T-helper 17 cell (primary cell): ENCODE measurements at regions not wholly inside any gene's neighbourhood (a gene's known extent, or its start where the extent isn't known, plus 50 kb on each side); places are given as distances from the start of the nearest gene placed in this dataset.

Source experiments
- ATAC-seq: fragments of 150-1000 bp; cut with Tn5 transposase; 2 replicates; pipeline ENCODE4 v1.10.0; 2021; ENCODE audit warnings: mild to moderate bottlenecking, moderate library complexity
- DNase-seq, 3 donors: peaks; one replicate each; pipeline versions ENCODE4 v3.0.0 to v3.0.0-alpha.2; 2020 to 2021
- H3K9me3 ChIP-seq: one replicate; pipeline ENCODE4 v1.7.0; 2013; ENCODE audit warnings: low read length, mild to moderate bottlenecking; ENCODE audit not compliant: control insufficient read depth, poor library complexity, severe bottlenecking
- H3K27ac Mint-ChIP-seq: one replicate; pipeline ENCODE4 v1.8.0; 2022; ENCODE audit warnings: mild to moderate bottlenecking, moderate library complexity, mixed read lengths
- H3K27me3 Mint-ChIP-seq: one replicate; pipeline ENCODE4 v1.8.0; 2022; ENCODE audit warnings: mixed read lengths
- H3K36me3 Mint-ChIP-seq: one replicate; pipeline ENCODE4 v1.8.0; 2022; ENCODE audit warnings: low read depth, mixed read lengths
- H3K4me1 Mint-ChIP-seq: one replicate; pipeline ENCODE4 v1.8.0; 2022; ENCODE audit warnings: mild to moderate bottlenecking, mixed read lengths
- H3K4me3 Mint-ChIP-seq: one replicate; pipeline ENCODE4 v1.8.0; 2022; ENCODE audit warnings: mild to moderate bottlenecking, moderate library complexity, mixed read lengths

- Mint-ChIP-seq H3K4me1 (no peaks in the 10 kb centered on the region), H3K27ac (no peak overlapping the region), H3K27me3 (no peaks in the 10 kb centered on the region), H3K36me3 (no peaks in the 10 kb centered on the region), H3K4me3 (no peak overlapping the region)
- H3K9me3 ChIP-seq: no peaks in the 10 kb centered on the region
- DNase-seq (no peak), ATAC-seq (no peak)
Measured at GRCh38 chr1:191541758-191542157, 616.5 kb upstream of the RGS18 start.

- no peaks in the 10 kb centered on the region for H3K9me3 ChIP-seq
- Mint-ChIP-seq H3K4me1 (no peaks in the 10 kb centered on the region), H3K4me3 (no peak overlapping the region)
Measured at GRCh38 chr1:191542444-191542843, 615.8 kb upstream of the RGS18 start.

GRCh38 chr1:191546803-191547202 lies 611.5 kb upstream of the RGS18 start:
- no peak for DNase-seq
- no peak for ATAC-seq
- no peaks in the 10 kb centered on the region for H3K9me3 ChIP-seq
- H3K27ac Mint-ChIP-seq: no peak overlapping the region
- H3K4me1 Mint-ChIP-seq: no peaks in the 10 kb centered on the region
- H3K4me3 Mint-ChIP-seq: no peak overlapping the region
- no peaks in the 10 kb centered on the region for H3K36me3 Mint-ChIP-seq
- H3K27me3 Mint-ChIP-seq: no peaks in the 10 kb centered on the region

More at GRCh38 chr1:191542444-191542843, 615.8 kb upstream of the RGS18 start:
- ATAC-seq (no peak), DNase-seq (no peak)
- Mint-ChIP-seq H3K36me3 (no peaks in the 10 kb centered on the region), H3K27ac (no peak overlapping the region), H3K27me3 (no peaks in the 10 kb centered on the region)

- Mint-ChIP-seq H3K4me3 (no peak overlapping the region), H3K27me3 (no peaks in the 10 kb centered on the region), H3K36me3 (no peaks in the 10 kb centered on the region), H3K27ac (no peak overlapping the region), H3K4me1 (no peaks in the 10 kb centered on the region)
- ATAC-seq: no peak
- no peak for DNase-seq
- H3K9me3 ChIP-seq: no peaks in the 10 kb centered on the region
Measured at GRCh38 chr1:191551019-191551418, 607.2 kb upstream of the RGS18 start.

- no peaks in the 10 kb centered on the region for H3K27me3 Mint-ChIP-seq
- H3K4me3 Mint-ChIP-seq: no peak overlapping the region
Measured at GRCh38 chr1:191558379-191558778, 599.9 kb upstream of the RGS18 start.

GRCh38 chr1:191561276-191561675 lies 597.0 kb upstream of the RGS18 start:
- no peaks in the 10 kb centered on the region for H3K36me3 Mint-ChIP-seq
- H3K4me1 Mint-ChIP-seq: no peaks in the 10 kb centered on the region
- H3K9me3 ChIP-seq: no peaks in the 10 kb centered on the region
- no peaks in the 10 kb centered on the region for H3K27me3 Mint-ChIP-seq
- H3K27ac Mint-ChIP-seq: no peak overlapping the region
- DNase-seq (no peak), ATAC-seq (no peak)
- H3K4me3 Mint-ChIP-seq: no peak overlapping the region

More at GRCh38 chr1:191558379-191558778, 599.9 kb upstream of the RGS18 start:
- Mint-ChIP-seq H3K36me3 (no peaks in the 10 kb centered on the region), H3K27ac (no peak overlapping the region), H3K4me1 (no peaks in the 10 kb centered on the region)
- DNase-seq (no peak), ATAC-seq (no peak)
- H3K9me3 ChIP-seq: no peaks in the 10 kb centered on the region

- H3K9me3 ChIP-seq: no peaks in the 10 kb centered on the region
- no peaks in the 10 kb centered on the region for H3K36me3 Mint-ChIP-seq
- no peak overlapping the region for H3K27ac Mint-ChIP-seq
- ATAC-seq (no peak), DNase-seq (no peak)
- no peaks in the 10 kb centered on the region for H3K4me1 Mint-ChIP-seq
- H3K27me3 Mint-ChIP-seq: no peaks in the 10 kb centered on the region
- no peak overlapping the region for H3K4me3 Mint-ChIP-seq
Measured at GRCh38 chr1:191564275-191564674, 594.0 kb upstream of the RGS18 start.

GRCh38 chr1:191572479-191572878 lies 585.8 kb upstream of the RGS18 start:
- Mint-ChIP-seq H3K27ac (no peak overlapping the region), H3K27me3 (no peaks in the 10 kb centered on the region), H3K36me3 (no peaks in the 10 kb centered on the region), H3K4me1 (no peaks in the 10 kb centered on the region), H3K4me3 (no peak overlapping the region)
- DNase-seq: no peak
- no peaks in the 10 kb centered on the region for H3K9me3 ChIP-seq
- no peak for ATAC-seq

- H3K27me3 Mint-ChIP-seq: no peaks in the 10 kb centered on the region
- no peaks in the 10 kb centered on the region for H3K36me3 Mint-ChIP-seq
- no peak overlapping the region for H3K4me3 Mint-ChIP-seq
- no peak overlapping the region for H3K27ac Mint-ChIP-seq
- no peak for ATAC-seq
- DNase-seq: no peak
- no peaks in the 10 kb centered on the region for H3K9me3 ChIP-seq
- H3K4me1 Mint-ChIP-seq: no peaks in the 10 kb centered on the region
Measured at GRCh38 chr1:191575180-191575579, 583.1 kb upstream of the RGS18 start.

- DNase-seq (no peak), ATAC-seq (no peak)
- no peaks in the 10 kb centered on the region for H3K4me1 Mint-ChIP-seq
- no peaks in the 10 kb centered on the region for H3K9me3 ChIP-seq
- H3K27me3 Mint-ChIP-seq: no peaks in the 10 kb centered on the region
- H3K4me3 Mint-ChIP-seq: no peak overlapping the region
- no peaks in the 10 kb centered on the region for H3K36me3 Mint-ChIP-seq
- no peak overlapping the region for H3K27ac Mint-ChIP-seq
Measured at GRCh38 chr1:191575746-191576145, 582.5 kb upstream of the RGS18 start.

GRCh38 chr1:191577213-191577612 lies 581.0 kb upstream of the RGS18 start:
- Mint-ChIP-seq H3K4me1 (no peaks in the 10 kb centered on the region), H3K27me3 (no peaks in the 10 kb centered on the region), H3K36me3 (no peaks in the 10 kb centered on the region), H3K27ac (no peak overlapping the region), H3K4me3 (no peak overlapping the region)
- ATAC-seq (no peak), DNase-seq (no peak)
- H3K9me3 ChIP-seq: no peaks in the 10 kb centered on the region

GRCh38 chr1:191578281-191578680 lies 580.0 kb upstream of the RGS18 start:
- ATAC-seq (no peak), DNase-seq (no peak)
- H3K4me1 Mint-ChIP-seq: no peaks in the 10 kb centered on the region
- H3K27ac Mint-ChIP-seq: no peak overlapping the region
- H3K36me3 Mint-ChIP-seq: no peaks in the 10 kb centered on the region
- no peaks in the 10 kb centered on the region for H3K27me3 Mint-ChIP-seq
- no peaks in the 10 kb centered on the region for H3K9me3 ChIP-seq
- no peak overlapping the region for H3K4me3 Mint-ChIP-seq

GRCh38 chr1:191579019-191579418 lies 579.2 kb upstream of the RGS18 start:
- H3K36me3 Mint-ChIP-seq: no peaks in the 10 kb centered on the region
- no peak for DNase-seq
- no peaks in the 10 kb centered on the region for H3K4me1 Mint-ChIP-seq
- no peaks in the 10 kb centered on the region for H3K27me3 Mint-ChIP-seq
- H3K27ac Mint-ChIP-seq: no peak overlapping the region
- ATAC-seq: no peak
- H3K9me3 ChIP-seq: no peaks in the 10 kb centered on the region
- H3K4me3 Mint-ChIP-seq: no peak overlapping the region

- H3K9me3 ChIP-seq: no peaks in the 10 kb centered on the region
- Mint-ChIP-seq H3K4me3 (no peak overlapping the region), H3K27me3 (no peaks in the 10 kb centered on the region), H3K36me3 (no peaks in the 10 kb centered on the region), H3K4me1 (no peaks in the 10 kb centered on the region), H3K27ac (no peak overlapping the region)
- DNase-seq: no peak
- no peak for ATAC-seq
Measured at GRCh38 chr1:191582169-191582568, 576.1 kb upstream of the RGS18 start.

GRCh38 chr1:191585095-191585494 lies 573.2 kb upstream of the RGS18 start:
- ATAC-seq: no peak
- Mint-ChIP-seq H3K27ac (no peak overlapping the region), H3K4me3 (no peak overlapping the region), H3K36me3 (no peaks in the 10 kb centered on the region), H3K27me3 (no peaks in the 10 kb centered on the region), H3K4me1 (no peaks in the 10 kb centered on the region)
- H3K9me3 ChIP-seq: no peaks in the 10 kb centered on the region
- DNase-seq: no peak
